GM19467 (cell line): ENCODE measurements at regions not wholly inside any gene's neighbourhood (a gene's known extent, or its start where the extent isn't known, plus 50 kb on each side); places are given as distances from the start of the nearest gene placed in this dataset.
"Not testable (repeated sequence)": the region's sequence is repeated elsewhere in the genome, so short reads cannot be mapped to it uniquely, and the experiment has no call there.

Experiments used
- ATAC-seq: cut with Tn5 transposase; IDR thresholded peaks from one replicate; pipeline ENCODE4 v1.9.1; 2021; ENCODE audit warnings: mild to moderate bottlenecking, moderate library complexity; ENCODE audit not compliant: unreplicated experiment

GRCh38 chr20:48146308-48146707 lies 361.0 kb upstream of the SULF2 start:
- ATAC-seq, result no peak

- ATAC-seq, result no peak
Measured at GRCh38 chr20:48143435-48144081, 358.3 kb upstream of the SULF2 start.

- ATAC-seq, result no peak
Measured at GRCh38 chr20:48142516-48142773, 357.2 kb upstream of the SULF2 start.

- no peak for ATAC-seq
Measured at GRCh38 chr20:48141660-48142515, 356.6 kb upstream of the SULF2 start.

- ATAC-seq, result no peak
Measured at GRCh38 chr20:48139262-48140041, 354.2 kb upstream of the SULF2 start.

- ATAC-seq, result no peak
Measured at GRCh38 chr20:48132834-48133233, 347.6 kb upstream of the SULF2 start.

- ATAC-seq, result no peak
Measured at GRCh38 chr20:48131581-48131980, 346.3 kb upstream of the SULF2 start.

- no peak for ATAC-seq
Measured at GRCh38 chr20:48129345-48129942, 344.2 kb upstream of the SULF2 start.

- no peak for ATAC-seq
Measured at GRCh38 chr20:48128436-48128835, 343.2 kb upstream of the SULF2 start.

GRCh38 chr20:48127964-48128363 lies 342.7 kb upstream of the SULF2 start:
- not testable (repeated sequence) for ATAC-seq

- ATAC-seq, result not testable (repeated sequence)
Measured at GRCh38 chr20:48127133-48127532, 341.9 kb upstream of the SULF2 start.

- ATAC-seq, result no peak
Measured at GRCh38 chr20:48126227-48126740, 341.0 kb upstream of the SULF2 start.

GRCh38 chr20:48124960-48125359 lies 339.7 kb upstream of the SULF2 start:
- ATAC-seq, result no peak

GRCh38 chr20:48124181-48124782 lies 339.0 kb upstream of the SULF2 start:
- ATAC-seq, result no peak

- ATAC-seq, result no peak
Measured at GRCh38 chr20:48120120-48120519, 334.8 kb upstream of the SULF2 start.

- ATAC-seq, result not testable (repeated sequence)
Measured at GRCh38 chr20:48119389-48119788, 334.1 kb upstream of the SULF2 start.

- ATAC-seq, result no peak
Measured at GRCh38 chr20:48115502-48115901, 330.2 kb upstream of the SULF2 start.

- ATAC-seq, result no peak
Measured at GRCh38 chr20:48107560-48107959, 322.3 kb upstream of the SULF2 start.

- no peak for ATAC-seq
Measured at GRCh38 chr20:48106428-48106827, 321.1 kb upstream of the SULF2 start.

GRCh38 chr20:48105526-48105925 lies 320.2 kb upstream of the SULF2 start:
- no peak for ATAC-seq
